PC-9 (cell line): ENCODE measurements at regions not wholly inside any gene's neighbourhood (a gene's known extent, or its start where the extent isn't known, plus 50 kb on each side); places are given as distances from the start of the nearest gene placed in this dataset.

Experiments used
- EZH2 ChIP-seq: fragments of 200-600 bp; sonication (generic); IDR thresholded peaks from 2 replicates; pipeline ENCODE4 v1.8.0; 2017; ENCODE audit warnings: antibody characterized with exemption, low read depth
- TF ChIP-seq, protein P1 (sequence below): fragments of 200-600 bp; sonication (generic); conservative IDR thresholded peaks from 2 replicates; pipeline ENCODE4 v1.6.1; 2017; ENCODE audit warnings: mixed run types, antibody characterized with exemption, mild to moderate bottlenecking, moderate library complexity

- no peak for TF ChIP-seq EZH2
- TF ChIP-seq, protein P1, sequence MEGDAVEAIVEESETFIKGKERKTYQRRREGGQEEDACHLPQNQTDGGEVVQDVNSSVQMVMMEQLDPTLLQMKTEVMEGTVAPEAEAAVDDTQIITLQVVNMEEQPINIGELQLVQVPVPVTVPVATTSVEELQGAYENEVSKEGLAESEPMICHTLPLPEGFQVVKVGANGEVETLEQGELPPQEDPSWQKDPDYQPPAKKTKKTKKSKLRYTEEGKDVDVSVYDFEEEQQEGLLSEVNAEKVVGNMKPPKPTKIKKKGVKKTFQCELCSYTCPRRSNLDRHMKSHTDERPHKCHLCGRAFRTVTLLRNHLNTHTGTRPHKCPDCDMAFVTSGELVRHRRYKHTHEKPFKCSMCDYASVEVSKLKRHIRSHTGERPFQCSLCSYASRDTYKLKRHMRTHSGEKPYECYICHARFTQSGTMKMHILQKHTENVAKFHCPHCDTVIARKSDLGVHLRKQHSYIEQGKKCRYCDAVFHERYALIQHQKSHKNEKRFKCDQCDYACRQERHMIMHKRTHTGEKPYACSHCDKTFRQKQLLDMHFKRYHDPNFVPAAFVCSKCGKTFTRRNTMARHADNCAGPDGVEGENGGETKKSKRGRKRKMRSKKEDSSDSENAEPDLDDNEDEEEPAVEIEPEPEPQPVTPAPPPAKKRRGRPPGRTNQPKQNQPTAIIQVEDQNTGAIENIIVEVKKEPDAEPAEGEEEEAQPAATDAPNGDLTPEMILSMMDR = no peak
These were observed 146.2 kb downstream of the ATP23 start for GRCh38 chr12:58087423-58088127.
